ENCODE measurements at regions not wholly inside any gene's neighbourhood (a gene's known extent, or its start where the extent isn't known, plus 50 kb on each side); places are given as distances from the start of the nearest gene placed in this dataset.
A peak's percentile ranks its signal among the peaks of the same experiment; 100 is the strongest.
"Not testable (repeated sequence)": the region's sequence is repeated elsewhere in the genome, so short reads cannot be mapped to it uniquely, and the experiment has no call there.

DNA sequence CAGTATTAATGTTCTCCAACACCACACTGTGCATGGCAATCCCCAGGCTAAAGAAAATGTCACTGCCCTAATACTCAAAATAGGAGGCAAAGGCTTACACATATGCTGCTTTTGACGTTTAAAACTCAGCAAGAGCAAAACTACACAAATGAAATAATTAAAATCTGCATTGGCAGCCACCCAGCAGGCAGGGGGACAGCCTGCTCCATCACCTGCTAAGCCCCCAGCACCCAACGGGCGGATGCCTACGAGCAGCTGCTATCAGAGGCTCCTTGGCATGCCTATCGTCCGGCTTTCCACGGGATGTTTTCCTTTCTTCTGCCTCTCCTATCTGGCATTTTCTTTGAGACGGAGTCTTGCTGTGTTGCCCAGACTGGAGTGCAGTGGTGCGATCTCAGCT, 337.5 kb downstream of the SOX9 start:
- no peak for DNase-seq

DNA sequence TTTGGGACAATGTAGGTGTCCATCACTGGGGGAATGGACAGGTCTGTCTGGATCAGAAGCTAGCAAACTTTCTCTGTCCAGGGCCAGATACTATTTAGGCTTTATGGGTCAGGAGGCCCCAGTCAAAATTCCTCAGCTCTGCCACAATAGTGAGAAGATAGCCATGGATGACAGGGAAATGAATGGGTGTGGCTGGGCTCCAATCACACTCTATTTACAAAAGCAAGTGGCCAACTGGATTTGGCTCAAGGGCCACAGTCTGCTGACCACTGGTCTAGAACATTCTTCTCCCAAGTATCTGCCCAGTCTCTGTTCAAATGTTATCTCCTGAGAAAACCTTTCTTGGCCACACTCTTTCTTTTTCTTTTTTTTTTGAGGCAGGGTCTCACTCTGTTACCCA, 339.9 kb downstream of the SOX9 start:
- no peak for DNase-seq

DNA sequence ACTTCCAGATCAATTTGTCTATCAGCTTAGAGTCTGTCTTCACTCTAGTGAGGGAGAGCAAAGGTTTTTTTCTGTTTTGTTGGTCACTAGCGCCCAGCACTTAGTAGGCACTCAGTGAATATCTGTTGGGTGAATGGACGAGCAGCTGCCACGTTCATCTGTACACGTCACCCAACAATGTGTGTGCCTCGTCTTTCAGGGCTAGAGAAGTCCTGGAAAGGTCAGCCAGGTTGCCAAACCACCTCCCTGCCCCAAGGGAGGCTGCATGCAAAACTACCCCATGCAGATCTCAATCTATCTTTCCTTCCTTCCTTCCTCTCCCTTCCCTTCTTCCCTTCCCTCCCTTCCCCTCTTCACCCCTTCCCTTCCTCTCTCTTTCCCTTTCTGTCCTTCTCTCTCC, 340.9 kb downstream of the SOX9 start:
- DNase-seq, result no peak

DNA sequence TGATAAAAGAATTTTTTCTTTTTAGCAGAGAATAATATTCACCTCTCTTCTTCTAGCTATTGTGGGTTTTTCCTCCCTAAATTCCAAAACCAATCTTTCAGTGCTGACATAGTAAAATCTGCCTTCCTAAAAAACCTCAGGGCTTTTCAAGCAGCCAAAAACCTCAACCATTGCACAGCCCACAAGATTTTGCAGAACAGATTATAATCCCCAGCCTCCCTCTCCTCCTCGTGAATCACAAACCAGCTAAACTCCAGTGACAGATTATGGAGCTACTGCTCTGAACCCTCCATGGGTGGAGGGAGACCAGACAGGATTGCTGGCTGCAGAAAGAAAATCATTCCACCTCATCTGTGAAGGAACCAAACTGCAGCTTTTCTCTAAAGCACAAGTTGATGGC, 341.6 kb downstream of the SOX9 start:
- DNase-seq, result no peak

DNA sequence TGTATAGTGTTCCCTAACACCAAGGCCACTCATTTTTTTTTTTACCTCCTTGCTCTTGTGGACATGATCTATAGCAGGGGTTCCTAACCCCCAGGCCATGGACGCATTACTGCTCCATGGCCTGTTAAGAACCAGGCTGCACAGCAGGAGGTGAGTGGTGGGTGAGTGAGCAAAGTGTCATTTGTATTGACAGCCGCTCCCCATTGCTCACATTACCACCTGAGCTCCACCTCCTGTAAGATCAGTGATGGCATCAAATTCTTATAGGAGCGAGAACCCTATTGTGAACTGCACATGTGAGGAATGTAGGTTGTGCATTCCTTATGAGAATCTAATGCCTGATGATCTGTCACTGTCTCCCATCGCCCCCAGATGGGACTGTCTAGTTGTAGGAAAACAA, 342.0 kb downstream of the SOX9 start:
- no peak for DNase-seq

DNA sequence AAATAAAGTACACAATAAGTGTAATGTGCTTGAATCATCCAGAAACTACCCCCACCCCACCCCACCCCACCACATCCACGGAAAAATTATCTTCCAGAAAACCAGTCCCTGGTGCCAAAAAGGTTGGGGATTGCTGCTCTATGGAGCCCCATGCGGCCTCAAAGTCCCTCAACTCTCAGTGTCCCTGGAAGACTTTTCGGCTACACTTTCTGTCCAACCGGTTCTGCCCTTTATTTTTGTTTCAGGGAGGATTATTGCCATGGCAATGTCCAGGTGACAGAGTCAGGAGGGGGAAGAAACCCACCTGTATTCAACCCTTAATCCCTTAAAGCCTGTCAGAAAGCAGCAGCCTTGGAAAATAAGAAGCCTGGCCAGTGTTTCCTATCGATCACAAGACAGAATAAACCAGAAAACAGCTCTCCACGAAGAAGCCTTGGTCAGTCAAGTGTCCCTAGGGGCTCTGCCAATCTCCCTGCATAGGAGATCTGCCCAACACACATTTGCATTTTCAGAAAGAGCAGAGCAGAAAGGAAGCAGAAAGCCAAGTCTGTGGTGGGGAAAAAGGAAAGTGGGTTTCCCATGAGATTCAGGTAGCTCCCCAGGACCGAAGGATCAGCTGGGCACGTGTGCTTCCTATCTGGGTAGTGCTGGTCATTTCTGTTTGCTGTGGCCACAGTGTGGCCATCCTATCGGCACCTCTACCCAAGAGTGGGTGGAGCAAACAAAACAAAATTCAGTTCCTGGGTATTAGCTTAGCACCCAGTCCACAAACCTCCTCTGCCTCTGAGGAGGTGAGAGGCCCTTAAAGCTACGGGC, 342.7 kb downstream of the SOX9 start:
- DNase-seq, result no peak

DNA sequence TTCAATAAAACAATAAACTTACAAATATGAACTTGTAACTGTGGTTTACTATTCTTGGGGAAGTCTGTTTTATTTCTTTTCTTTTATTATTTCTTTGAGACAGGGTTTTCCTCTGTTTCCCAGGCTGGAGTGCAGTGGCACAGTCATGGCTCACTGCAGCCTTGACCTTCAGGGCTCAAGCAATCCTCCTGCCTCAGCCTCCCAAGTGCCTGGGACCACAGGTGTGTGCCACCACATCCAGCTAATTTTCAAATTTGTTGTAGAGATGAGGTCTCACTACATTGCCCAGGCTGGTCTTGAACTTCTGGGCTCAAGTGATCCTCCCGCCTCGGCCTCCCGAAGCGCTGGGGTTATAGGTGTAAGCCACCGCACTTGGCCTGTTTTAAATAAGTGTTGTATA, 343.4 kb downstream of the SOX9 start:
- DNase-seq, result not testable (repeated sequence)

DNA sequence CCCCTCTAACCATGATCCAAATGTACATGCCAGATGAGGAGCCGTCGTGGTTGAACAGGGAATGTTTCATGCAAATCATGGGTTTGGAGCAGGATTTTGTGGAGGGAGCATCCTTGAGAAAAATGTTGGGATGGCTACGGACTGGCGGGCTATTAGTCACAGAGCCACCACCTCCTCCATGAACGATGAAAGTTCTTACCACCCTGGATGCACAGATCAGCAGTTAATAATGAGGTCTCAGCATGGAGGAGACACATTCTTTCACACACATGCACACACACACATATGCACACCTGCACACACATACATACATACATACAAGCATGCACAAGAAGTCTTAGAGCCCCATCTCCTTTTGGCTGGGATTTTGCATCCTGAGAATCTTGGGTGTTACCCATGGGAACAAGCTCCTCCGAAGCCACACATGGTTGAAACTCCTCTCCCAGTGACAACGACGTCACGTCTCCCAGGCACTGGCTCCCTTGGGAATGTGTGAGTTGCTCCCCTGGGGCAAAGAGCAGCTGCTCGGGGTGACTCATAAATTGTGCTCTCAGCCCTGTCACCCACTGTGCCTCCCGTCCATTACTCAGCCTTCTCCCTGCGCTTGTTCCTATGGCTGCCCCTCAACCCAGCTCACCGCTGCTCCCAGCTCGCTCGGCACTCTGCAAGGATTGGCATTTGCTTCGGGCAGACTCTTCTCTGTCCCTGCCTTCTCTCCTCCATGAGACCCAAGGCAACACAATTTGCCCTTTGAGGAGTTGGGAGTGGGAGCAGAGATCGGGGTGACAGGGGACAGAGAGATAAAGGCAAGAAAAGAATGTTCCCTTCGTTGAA, 344.6 kb downstream of the SOX9 start:
- peak; percentile 74 for DNase-seq

DNA sequence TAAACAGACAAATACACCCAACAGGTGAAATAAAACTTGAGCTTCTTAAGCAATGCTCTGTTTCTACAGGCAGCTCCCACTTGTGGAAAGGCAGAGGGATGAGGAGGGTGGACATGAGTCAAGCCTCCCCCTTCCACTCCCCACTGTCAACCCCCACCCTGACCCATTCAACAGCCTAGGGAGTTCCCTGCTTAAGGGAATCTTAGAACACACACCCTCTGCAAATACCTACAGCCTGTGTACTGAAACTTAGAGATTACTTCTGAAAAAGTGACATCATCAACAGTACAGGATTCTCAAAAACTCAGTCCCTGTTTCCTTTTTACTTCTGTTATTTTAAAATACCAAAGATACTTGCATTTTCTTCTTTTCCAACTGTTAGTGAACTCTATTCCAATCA, 345.4 kb downstream of the SOX9 start:
- DNase-seq, result peak; percentile 39

DNA sequence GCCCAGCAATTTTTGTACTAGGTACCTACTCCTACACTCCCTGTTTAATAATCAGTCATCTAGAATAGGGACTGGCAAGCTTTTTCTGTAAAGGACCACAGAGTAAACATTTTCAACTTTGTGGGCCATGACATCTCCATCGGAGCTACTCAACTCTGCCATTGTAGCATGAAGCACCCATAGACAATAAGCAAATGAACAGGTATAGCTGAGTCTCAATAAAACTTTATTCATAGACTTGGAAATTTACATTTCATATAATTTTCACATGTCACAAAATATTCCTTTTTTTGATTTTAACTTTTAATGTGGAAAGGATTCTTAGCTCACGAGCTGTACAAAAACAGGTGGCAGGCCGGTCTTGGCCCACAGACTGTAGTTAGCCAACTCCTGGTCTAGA, 345.8 kb downstream of the SOX9 start:
- no peak for DNase-seq

DNA sequence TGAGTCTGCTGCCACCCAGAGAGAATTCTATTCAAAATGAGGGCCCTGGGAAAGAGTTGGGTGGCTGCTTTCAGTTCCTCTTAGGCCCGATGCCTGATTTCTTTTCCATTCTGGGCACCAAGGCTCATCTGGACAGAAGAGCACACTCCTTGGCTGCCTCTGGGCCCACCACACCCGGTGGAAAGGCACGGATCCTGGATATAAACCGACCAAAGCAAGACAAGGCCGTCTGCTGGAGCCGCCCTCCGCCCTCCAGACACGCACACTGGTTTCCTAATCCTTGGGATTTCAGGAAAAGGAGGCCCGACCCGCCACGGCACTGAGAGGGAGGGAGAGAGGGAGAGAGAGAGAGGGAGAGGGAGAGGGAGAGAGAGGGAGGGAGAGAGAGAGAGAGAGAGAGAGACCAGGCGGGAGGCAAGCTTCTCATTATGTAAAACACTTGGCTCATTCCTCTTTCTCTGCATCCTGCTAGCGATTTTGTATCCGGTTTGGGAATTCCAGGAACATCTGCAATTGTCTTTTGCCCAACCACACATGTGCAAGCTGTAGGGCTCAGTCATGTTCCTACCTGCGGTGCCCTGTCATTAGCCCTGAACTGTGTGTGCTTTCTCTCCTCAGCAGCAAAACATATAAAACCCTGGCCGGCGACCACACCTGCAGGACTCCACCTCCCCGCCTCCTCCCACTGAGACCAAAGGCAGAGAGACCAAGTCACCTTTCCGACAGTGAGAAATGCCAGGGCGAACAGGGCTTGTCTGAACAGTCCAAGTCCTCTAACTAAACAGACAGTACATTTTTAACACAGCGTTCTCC, 347.2 kb downstream of the SOX9 start:
- peak; percentile 64 for DNase-seq

DNA sequence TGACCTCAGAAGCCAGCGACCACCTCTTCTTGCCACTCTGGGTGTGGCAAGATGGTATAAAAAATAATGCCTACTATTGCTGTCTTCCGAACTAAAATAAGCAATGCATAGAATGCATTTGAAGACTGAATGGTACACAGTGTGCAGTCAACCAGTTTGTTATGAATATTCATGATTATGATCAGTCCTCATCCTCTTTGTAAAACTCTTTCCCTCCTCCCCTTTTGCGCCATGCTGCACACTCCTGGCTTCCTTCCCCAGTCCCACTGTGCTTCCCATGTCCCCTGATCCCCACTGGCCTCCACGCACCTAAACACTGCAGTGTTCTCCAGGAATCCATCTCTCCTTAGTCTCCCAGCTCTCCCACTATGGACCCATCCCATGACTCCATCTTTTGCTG, 348.0 kb downstream of the SOX9 start:
- DNase-seq, result no peak

DNA sequence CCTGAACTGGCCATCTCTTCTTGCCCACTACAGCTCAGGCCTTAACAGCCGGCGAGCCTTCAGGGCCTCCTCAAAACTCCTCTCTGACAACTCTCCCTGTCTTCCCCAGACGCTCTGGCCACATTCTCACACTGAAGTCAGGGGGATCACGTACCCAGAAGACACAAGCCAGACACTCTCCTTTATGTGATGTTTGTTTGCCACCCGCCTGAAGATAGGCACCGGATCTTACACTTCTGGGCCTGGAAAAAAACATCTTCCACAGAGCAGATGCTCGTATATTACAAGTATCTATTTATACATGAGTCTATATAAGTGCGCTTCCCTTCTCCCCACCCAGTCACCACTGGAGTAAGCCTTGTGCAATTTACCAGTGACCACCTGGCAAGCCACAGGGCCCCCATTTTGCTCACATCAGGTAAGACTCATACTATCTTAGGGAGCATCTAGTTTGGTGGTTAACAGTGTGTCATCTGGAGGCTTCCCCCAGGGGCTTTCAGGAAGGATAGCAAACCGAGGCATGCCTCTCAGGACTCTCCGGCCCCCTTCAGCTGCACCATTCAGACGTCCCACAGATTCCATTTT, 349.4 kb downstream of the SOX9 start:
- no peak for DNase-seq

DNA sequence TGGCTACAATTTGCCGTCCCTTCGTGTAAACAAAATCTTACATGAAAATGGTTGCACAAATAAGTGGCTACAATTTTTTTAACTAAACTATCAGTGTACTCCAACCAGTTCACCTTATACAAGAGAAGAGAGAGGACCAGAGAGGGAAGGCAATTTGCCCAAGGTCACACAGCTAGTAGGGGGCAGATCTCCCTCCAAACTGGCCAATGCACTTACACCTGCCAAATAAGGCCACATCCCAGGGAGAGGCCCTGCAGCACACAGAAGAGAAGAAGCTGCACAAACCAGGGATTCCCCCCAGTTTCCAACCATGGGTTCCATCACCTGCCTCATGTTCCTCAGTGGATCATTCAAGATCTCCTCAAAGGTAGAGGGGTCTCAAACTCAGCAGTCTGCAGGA, 349.9 kb downstream of the SOX9 start:
- no peak for DNase-seq

DNA sequence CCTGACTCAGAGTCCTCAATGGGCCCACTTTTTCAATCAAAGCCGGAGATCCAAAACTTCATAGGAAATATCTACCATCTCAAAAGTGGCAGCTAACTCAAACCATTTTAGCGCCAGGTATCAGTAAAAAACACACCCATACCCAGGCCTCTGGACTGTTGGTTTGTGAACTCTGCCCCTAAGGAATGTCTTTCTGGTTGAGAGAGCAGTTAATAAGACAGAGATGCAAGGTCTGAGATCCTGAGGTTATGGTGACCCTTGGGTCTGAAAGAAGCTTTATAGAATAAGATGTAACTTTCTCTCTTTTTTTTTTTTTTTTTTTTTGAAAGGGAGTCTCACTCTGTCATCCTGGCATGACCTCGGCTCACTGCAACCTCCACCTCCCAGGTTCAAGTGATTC, 350.5 kb downstream of the SOX9 start:
- no peak for DNase-seq

DNA sequence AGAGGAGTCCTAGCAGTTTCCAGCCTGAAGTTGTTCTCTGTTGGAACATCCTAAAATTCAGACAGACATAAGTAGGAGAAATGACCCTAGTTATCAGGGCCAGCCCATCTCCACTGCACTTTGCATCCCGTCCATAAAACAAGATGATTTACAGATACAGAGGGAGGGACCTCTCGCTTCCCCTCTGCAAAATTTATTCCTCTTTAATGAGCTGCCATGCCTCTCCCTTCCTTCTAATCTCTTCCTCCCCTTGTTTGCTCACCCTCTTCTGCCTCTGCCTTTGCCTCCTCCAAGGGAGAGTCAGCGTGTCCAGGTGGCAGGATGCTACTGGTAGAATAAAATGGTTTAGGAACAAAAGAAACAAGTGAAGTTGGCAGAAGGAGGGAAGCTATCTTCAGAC, 351.3 kb downstream of the SOX9 start:
- DNase-seq, result no peak

DNA sequence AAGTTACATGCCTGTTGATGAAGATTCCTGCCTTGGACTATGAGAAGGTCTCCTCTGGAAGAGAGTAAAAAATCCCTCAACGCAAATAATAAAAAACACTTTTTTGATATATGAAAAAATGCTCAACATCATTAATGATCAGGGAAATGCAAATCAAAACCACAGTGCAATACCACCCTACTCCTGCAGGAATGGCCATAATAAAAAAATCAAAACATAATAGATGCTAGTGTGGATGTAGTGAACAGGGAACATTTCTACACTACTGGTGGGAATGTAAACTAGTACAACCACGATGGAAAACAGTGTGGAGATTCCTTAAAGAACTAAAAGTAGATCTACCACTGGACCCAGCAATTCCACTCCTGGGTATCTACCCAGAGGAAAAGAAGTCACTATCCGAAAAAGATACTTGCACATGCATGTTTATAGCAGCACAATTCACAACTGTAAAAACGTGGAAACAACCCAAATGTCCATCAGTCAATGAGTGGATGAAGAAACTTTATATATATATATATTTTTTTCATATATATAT, 352.1 kb downstream of the SOX9 start:
- DNase-seq, result not testable (repeated sequence)

DNA sequence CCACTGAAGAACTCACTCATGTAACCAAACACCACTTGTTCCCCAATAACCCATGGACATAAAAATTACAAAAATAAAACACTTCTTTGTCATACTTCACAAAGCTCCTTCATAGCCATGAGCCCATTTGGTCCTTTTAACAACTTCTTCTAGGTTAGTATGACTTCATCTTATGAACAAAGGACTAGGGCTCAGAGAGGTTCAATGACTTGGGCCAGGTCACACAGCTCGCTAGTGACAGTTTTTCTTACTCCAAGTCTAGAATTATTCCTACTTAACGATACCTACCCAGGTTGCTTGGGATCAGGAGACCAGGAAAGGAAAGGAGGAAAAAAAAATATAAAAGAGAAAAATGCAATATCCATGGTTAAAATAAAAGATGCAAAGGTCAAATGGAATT, 353.4 kb downstream of the SOX9 start:
- DNase-seq, result no peak

DNA sequence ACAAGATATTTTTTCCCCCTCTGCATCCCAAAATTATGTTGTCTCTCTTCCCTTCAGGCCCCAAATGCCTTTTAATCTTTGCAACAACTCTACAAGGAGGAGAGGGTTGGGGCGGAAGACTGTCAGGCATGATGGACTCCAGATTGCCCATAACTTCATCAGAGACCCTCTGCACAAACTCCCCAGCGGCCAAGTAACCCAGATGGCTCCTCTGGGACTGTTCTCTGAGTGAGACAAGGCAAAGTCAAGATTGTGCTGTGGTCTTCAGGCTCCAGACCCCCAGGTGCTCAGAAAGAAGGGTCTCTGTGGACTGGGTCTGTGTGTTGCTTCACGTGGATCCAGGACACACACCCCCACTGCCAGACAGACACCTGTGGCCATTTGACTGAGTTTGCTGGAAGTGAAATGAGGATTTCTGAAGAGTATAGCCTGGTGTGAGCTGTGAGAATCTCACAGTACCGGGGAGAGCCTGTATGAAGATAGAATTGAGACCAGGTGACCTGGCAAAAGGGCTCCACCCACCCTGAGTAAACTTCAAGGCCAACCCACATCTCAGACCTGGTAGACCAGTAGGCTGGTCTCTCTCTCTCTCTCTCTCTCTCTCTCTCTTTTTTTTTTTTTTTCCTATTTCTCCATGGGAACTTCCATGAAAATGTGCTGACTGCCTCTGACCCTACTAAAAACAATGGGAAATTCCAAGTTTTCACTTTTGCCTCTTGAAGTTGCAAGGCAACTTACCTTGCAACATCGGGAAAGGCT, 354.1 kb downstream of the SOX9 start:
- DNase-seq, result no peak

DNA sequence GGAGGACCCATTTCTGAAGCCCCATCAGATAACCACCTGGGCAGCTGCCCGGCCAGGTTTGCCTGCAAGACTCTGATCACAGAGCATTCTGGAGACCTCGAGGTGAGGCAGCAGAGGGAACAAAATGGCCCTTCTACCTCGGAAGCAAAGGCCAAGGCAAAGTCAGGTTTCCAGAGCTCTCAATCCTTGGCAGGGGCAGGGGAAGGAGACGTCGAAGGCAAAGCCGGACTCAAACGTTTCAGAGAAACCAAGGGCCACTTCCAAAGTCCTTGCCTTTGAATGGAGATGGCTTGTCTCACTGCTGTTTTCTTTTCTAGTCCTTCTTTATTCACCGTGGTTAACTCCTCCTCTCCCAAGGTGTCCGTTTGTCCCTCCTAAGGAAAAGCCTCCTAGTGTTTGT, 355.3 kb downstream of the SOX9 start:
- no peak for DNase-seq

DNA sequence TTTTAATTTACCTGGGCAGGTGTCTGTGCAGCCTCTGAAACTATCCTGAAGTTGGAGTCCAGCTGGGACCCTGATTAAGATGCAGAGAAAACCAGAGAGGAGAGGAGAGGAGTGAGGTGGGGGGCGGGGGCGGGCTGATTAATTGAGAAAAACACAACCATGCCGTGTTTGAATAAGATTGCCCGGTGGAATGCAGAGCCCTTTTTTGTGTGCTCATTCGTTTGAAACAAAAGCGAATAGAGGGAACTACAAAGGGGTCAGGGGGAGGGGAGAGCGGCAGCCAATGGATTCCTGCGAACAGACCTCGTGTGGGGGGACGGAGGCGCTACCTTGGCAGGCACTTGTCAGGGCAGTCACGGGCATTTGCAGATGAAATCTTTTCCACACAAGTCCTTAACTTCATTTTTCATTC, 355.8 kb downstream of the SOX9 start:
- no peak for DNase-seq

DNA sequence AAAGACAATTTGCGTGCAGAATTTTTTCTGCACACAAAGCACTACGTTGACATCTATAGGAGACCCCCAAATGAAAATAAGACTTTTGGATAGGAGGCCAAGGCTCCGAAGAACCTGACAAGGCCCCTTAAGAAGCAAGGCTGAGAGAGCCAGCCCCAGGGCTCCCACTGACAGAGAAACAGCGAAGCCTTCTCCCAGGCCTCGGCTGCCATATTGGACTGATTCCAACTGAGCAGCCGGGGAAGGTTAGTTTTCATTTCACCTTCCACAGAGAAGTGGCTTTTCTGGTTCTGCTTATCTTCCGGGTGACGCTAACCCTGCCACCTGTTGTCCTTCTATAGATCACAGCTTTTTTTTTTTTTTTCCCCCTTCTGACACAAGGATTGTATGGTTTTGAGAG, 356.7 kb downstream of the SOX9 start:
- no peak for DNase-seq

All from fibroblast of skin of right quadriceps (primary cell).